ENCODE measurements at regions not wholly inside any gene's neighbourhood (a gene's known extent, or its start where the extent isn't known, plus 50 kb on each side); places are given as distances from the start of the nearest gene placed in this dataset.

DNA sequence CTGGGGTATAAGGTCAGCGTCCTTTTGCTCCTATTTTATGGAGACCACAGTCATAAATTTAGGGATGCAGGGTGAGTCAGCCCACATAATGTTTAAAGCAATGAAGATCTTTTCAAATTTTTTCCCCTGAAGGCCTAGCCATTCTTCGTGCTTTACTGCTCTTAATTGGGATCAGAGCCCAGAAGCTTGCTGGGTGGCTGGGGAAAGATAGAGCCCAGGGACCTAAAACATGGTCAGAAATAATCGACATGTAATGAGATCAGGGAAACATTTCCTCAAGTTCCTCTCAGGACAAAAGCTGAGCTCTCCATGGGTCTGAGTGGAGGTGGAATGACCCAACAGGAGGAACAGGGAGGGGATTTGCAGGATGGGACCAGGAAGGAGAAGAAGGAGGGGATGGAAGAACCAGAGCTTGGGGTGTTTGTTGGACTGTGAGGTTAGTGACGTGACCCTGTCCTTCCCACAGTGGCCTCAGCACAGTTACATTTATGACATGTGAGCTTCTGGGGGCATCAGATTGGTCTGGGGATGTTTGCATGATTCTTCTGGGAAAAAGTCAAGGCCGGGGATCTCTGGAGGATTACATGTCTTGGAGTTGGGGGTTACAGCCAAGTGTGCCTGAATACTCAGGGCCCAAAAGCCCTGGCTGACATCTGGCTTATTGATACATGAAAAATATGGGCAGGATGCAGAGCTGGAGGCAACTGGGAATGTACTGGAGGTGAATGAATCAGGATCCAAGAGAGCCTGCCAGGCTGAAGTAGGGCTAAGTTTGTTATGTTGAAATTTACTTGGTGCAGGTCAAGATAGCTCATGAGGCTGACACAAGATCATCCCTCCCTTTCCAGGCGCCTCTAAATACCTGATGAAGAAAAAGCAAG is 477.9 kb downstream of the RPS24 start:
- Histone ChIP-seq H3K4me1 (peaks cover 0 to 3% of the 10 kb centered on the region in 2 donors), H3K27ac (no peak overlapping the region), H3K27me3 (no peaks in the 10 kb centered on the region), H3K4me3 (no peak overlapping the region), H3K36me3 (no peaks in the 10 kb centered on the region), H3K9me3 (no peaks in the 10 kb centered on the region)
- DNase-seq: no peak
- TF ChIP-seq CTCF (IDR thresholded peaks at IDR 0.05): no peak
- ATAC-seq: no peak
- intact Hi-C loops (cut with DNase I): no loop called here

GRCh38 chr10:78512205-78512550 is 478.5 kb downstream of the RPS24 start:
- TF ChIP-seq CTCF (IDR thresholded peaks at IDR 0.05): no peak
- intact Hi-C loops (cut with DNase I): no loop called here
- H3K4me3 ChIP-seq: no peak overlapping the region
- no peak overlapping the region for H3K27ac ChIP-seq
- no peaks in the 10 kb centered on the region for H3K9me3 ChIP-seq
- DNase-seq: no peak
- peaks cover 0 to 3% of the 10 kb centered on the region in 2 donors for H3K4me1 ChIP-seq
- no peaks in the 10 kb centered on the region for H3K27me3 ChIP-seq
- no peak for ATAC-seq
- no peaks in the 10 kb centered on the region for H3K36me3 ChIP-seq

- H3K27me3 ChIP-seq: no peaks in the 10 kb centered on the region
- no peaks in the 10 kb centered on the region for H3K36me3 ChIP-seq
- H3K4me1 ChIP-seq: peaks cover 0 to 3% of the 10 kb centered on the region in 2 donors
- TF ChIP-seq CTCF (IDR thresholded peaks at IDR 0.05): no peak
- no peak overlapping the region for H3K27ac ChIP-seq
- intact Hi-C loops (cut with DNase I): no loop called here
- no peak for DNase-seq
- H3K9me3 ChIP-seq: no peaks in the 10 kb centered on the region
- no peak for ATAC-seq
- H3K4me3 ChIP-seq: no peak overlapping the region
Measured at GRCh38 chr10:78513330-78513729, 479.7 kb downstream of the RPS24 start.

GRCh38 chr10:78513986-78514385 is 480.3 kb downstream of the RPS24 start:
- intact Hi-C loops (cut with DNase I): no loop called here

More at GRCh38 chr10:78513986-78514385, 480.3 kb downstream of the RPS24 start:
- H3K36me3 ChIP-seq: no peaks in the 10 kb centered on the region
- ATAC-seq: no peak
- TF ChIP-seq CTCF (IDR thresholded peaks at IDR 0.05): no peak
- H3K27me3 ChIP-seq: no peaks in the 10 kb centered on the region
- H3K4me1 ChIP-seq: peaks cover 0 to 3% of the 10 kb centered on the region in 2 donors
- no peak overlapping the region for H3K27ac ChIP-seq
- DNase-seq: no peak
- no peak overlapping the region for H3K4me3 ChIP-seq
- no peaks in the 10 kb centered on the region for H3K9me3 ChIP-seq

Measured in left lung (tissue), 4 donors.